ENCODE measurements at regions not wholly inside any gene's neighbourhood (a gene's known extent, or its start where the extent isn't known, plus 50 kb on each side); places are given as distances from the start of the nearest gene placed in this dataset.

- TF ChIP-seq POLR2A (IDR thresholded peaks at IDR 0.05) (no peak), POLR2AphosphoS5 (IDR thresholded peaks at IDR 0.05) (no peak)
Observed at GRCh38 chr4:1553365-1553764, 130.7 kb downstream of the FAM53A start.
